NCI-H510A treated with DMSO at 0.1 percent for 48 hours (cell line): ENCODE measurements at regions not wholly inside any gene's neighbourhood (a gene's known extent, or its start where the extent isn't known, plus 50 kb on each side); places are given as distances from the start of the nearest gene placed in this dataset.
"Not testable (repeated sequence)": the region's sequence is repeated elsewhere in the genome, so short reads cannot be mapped to it uniquely, and the experiment has no call there.

Experiments
- DNase-seq: peaks from one replicate; lab custom pipeline; 2025; lab: John Stamatoyannopoulos, UW

- peak; percentile 82 for DNase-seq
These were observed 543.3 kb downstream of the PRIM2 start for GRCh38 chr6:57860481-57861315.

- not testable (repeated sequence) for DNase-seq
These were observed 552.7 kb downstream of the PRIM2 start for GRCh38 chr6:57870083-57870482.

- DNase-seq: not testable (repeated sequence)
These were observed 556.0 kb downstream of the PRIM2 start for GRCh38 chr6:57873424-57873823.

GRCh38 chr6:57876659-57877058 lies 559.2 kb downstream of the PRIM2 start:
- DNase-seq: not testable (repeated sequence)

DNA sequence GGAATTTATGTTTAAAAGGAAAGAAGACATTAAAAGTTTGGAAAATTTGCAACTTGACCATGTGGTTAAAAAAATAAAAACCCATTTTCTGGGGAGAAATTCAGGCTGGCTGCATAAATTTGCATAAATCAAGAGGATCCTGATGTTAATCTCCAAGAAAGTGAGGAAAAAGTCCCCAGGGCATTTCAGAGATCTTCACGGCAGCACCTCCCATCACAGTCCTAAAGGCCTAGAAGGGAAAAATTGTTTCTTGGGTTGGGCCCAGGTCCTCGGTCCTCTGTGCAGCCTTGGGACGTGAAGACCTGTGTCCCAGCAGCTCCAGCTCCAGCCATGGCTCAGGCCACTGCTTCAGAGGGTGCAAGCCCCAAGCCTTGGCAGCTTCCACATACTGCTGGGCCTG lies 560.3 kb downstream of the PRIM2 start:
- not testable (repeated sequence) for DNase-seq

DNA sequence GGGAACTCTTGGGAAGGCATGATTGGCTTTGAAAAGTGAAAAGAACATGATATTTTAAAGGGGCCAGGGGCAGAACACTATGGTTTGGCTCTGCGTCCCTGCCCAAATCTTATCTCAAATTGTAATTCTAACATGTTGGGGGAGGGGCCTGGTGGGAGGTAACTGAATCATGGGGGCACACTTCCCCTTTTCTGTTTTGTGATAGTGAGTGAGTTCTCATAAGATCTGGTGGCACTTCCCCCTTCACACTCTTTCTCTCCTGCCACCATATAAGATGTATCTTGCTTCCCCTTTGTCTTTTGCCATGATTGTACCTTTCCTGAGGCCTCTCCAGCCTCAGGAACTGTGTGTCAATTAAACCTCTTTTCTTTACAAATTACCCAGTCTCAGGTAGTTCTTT lies 561.4 kb downstream of the PRIM2 start:
- DNase-seq: not testable (repeated sequence)

- DNase-seq: not testable (repeated sequence)
These were observed 581.4 kb downstream of the PRIM2 start for GRCh38 chr6:57898850-57899249.

DNA sequence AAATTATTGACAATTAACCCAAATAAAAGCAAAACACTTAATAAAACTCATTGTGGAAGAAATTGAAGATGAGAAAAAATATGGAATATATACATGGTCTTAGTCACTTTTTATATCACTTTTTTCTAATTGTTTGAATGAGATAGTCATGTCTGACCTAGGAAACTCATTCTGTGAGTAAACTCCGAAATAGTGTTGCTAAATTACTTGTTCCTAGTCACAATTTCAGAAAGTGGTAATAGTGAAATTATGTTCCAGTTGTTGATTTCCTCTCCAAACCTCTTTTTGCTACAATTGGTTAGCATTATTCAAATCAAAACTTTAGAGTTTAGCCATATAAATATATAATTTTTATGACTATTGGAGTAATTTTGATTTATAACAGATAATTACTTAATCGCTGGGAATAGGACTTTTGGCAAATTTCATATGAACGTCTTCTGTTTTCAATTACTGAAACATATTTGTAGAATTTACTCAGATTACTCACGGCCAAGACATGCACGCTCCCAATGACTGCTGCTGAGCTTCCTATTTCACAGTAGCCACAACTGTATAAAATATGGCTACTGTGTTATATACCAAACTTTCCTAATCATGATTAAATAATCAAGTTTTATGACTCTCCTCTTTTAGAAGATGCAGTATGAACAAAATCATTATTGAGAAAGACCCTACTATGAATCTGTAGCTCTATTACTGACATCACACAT lies 583.4 kb downstream of the PRIM2 start:
- not testable (repeated sequence) for DNase-seq

- DNase-seq: not testable (repeated sequence)
These were observed 584.0 kb downstream of the PRIM2 start for GRCh38 chr6:57901445-57901844.

- DNase-seq: peak; percentile 29
These were observed 586.9 kb downstream of the PRIM2 start for GRCh38 chr6:57904356-57904755.

- DNase-seq: not testable (repeated sequence)
These were observed 597.9 kb downstream of the PRIM2 start for GRCh38 chr6:57915300-57915699.

GRCh38 chr6:57942966-57943365 lies 625.5 kb downstream of the PRIM2 start:
- DNase-seq: not testable (repeated sequence)

- not testable (repeated sequence) for DNase-seq
These were observed 628.8 kb downstream of the PRIM2 start for GRCh38 chr6:57946084-57946768.

- not testable (repeated sequence) for DNase-seq
These were observed 629.3 kb downstream of the PRIM2 start for GRCh38 chr6:57946769-57947091.

- DNase-seq: not testable (repeated sequence)
These were observed 631.1 kb downstream of the PRIM2 start for GRCh38 chr6:57948481-57948880.

- DNase-seq: not testable (repeated sequence)
These were observed 633.0 kb downstream of the PRIM2 start for GRCh38 chr6:57950430-57950829.

DNA sequence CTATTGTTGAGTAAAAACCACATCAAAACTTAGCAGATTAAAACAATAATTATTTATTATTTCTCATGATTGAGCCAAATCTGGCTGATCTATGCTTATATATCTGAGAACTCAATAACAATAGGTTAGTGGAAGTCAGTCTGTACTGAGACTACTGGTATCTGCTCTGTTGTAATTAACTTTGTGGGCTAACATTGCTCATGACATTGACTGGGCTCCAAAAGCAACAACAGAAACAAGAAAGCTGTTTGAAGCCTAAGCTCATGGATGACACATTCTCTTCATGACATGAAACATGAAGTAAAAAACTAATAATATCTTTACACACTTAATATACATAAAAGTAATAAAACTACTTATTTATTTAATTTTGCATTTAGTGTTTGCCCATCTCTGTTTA lies 649.3 kb downstream of the PRIM2 start:
- not testable (repeated sequence) for DNase-seq

DNA sequence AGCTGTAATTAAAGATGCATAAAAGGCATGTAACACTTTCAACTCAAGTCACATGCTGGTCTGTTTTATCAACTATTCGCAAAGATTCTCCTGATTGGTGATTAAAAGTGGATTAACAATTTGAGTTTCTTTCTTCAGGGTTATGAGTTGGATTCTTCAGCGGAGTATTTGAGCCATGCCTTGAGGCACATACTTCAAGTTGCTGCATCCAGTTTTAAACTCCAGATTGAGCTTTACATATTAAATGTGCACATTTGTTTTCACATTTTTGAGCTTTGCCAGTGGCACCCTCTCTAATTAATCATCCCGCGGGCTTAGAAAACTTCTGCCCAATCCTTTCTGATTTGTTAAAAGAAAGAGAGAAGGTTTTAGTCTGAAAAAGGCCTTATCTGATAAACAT lies 654.5 kb downstream of the PRIM2 start:
- DNase-seq: not testable (repeated sequence)

DNA sequence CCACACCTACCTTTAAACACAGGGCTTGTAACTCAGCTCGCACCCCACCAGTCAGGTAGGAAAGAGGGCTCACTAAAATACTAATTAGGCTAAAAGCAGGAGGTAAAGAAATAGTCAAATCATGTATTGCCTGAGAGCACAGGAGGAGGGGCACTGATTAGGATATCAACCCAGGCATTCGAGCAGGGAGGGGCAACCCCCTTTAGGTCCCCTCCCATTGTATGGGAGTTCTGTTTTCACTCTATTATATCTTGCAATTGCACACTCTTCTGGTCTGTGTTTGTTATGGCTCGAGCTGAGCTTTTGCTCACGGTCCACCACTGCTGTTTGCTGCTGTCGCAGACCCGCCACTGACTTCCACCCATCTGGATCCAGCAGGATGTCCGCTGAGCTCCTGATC lies 657.2 kb downstream of the PRIM2 start:
- DNase-seq: no peak

DNA sequence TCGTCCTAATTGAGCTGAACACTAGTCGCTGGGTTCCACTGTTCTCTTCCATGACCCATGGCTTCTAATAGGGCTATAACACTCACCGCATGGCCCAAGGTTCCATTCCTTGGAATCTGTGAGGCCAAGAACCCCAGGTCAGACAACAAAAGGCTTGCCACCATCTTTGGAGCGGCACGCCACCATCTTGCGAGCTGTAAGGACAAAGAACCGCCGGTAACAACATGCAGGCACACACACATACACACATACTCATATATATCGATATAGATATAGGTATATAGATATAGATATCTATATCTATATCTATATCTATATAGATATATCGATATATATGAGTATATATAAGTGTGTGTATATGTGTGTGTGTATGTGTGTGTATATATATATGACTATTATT lies 657.7 kb downstream of the PRIM2 start:
- not testable (repeated sequence) for DNase-seq

DNA sequence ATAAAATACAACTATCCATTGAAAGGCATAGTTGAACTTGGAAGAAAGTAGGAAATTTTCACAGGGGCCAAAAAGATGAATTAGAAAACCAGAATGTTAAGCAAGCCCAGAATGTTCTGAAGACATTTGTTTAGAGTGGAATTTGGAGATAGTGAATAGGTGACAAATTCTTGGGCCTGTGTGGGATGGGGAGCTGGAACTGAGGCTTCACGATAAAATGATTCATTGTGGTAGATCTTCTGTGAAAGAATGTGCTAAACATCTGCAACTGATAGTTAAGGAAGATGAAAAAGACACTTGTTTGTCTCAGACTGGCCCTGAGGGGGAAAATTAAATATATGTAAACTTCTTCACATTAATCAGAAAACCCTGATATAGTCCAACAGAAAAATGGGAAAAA lies 658.9 kb downstream of the PRIM2 start:
- DNase-seq: not testable (repeated sequence)

DNA sequence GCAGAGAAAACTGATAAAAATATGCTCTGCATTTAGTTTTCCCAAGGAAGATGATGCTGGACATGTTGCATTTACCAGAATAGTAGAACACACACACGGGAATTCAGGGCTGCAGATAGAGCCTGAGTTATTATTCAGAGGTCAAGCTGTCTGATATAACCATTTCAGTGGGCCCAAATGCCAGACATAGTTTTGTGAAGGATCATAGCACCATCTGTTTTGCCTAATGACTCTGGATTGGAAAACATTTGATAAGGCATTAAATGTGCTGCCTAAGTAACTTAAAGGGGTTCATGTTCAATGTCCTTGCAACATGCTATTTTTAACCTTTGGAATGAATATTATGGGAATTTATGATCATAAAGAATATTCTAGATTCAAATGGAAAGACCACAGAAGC lies 666.2 kb downstream of the PRIM2 start:
- DNase-seq: not testable (repeated sequence)

- DNase-seq: not testable (repeated sequence)
These were observed 667.1 kb downstream of the PRIM2 start for GRCh38 chr6:57984575-57984974.
